GM21619 (cell line): ENCODE measurements at regions not wholly inside any gene's neighbourhood (a gene's known extent, or its start where the extent isn't known, plus 50 kb on each side); places are given as distances from the start of the nearest gene placed in this dataset.

ENCODE experiments used
- ATAC-seq: cut with Tn5 transposase; IDR thresholded peaks from one replicate; pipeline ENCODE4 v1.9.1; 2021; ENCODE audit not compliant: unreplicated experiment

- no peak for ATAC-seq
These were observed 224.4 kb upstream of the POU3F1 start for GRCh38 chr1:38270849-38271633.

- no peak for ATAC-seq
These were observed 223.6 kb upstream of the POU3F1 start for GRCh38 chr1:38269923-38270848.

- ATAC-seq, result no peak
These were observed 221.6 kb upstream of the POU3F1 start for GRCh38 chr1:38268226-38268625.

GRCh38 chr1:38267037-38268036 is 220.7 kb upstream of the POU3F1 start:
- no peak for ATAC-seq

GRCh38 chr1:38266197-38266520 is 219.6 kb upstream of the POU3F1 start:
- ATAC-seq, result no peak

GRCh38 chr1:38265293-38266196 is 219.0 kb upstream of the POU3F1 start:
- no peak for ATAC-seq

GRCh38 chr1:38263438-38263837 is 216.8 kb upstream of the POU3F1 start:
- no peak for ATAC-seq

GRCh38 chr1:38261574-38261973 is 215.0 kb upstream of the POU3F1 start:
- ATAC-seq, result no peak

- no peak for ATAC-seq
These were observed 211.6 kb upstream of the POU3F1 start for GRCh38 chr1:38258085-38258627.

- no peak for ATAC-seq
These were observed 210.8 kb upstream of the POU3F1 start for GRCh38 chr1:38257374-38257773.

GRCh38 chr1:38256072-38256471 is 209.5 kb upstream of the POU3F1 start:
- no peak for ATAC-seq

GRCh38 chr1:38253314-38253713 is 206.7 kb upstream of the POU3F1 start:
- no peak for ATAC-seq

- no peak for ATAC-seq
These were observed 203.8 kb upstream of the POU3F1 start for GRCh38 chr1:38250356-38250755.

GRCh38 chr1:38249001-38249400 is 202.4 kb upstream of the POU3F1 start:
- ATAC-seq, result no peak

- no peak for ATAC-seq
These were observed 200.7 kb upstream of the POU3F1 start for GRCh38 chr1:38246955-38247952.

GRCh38 chr1:38244218-38244845 is 197.7 kb upstream of the POU3F1 start:
- ATAC-seq, result no peak

GRCh38 chr1:38243106-38243505 is 196.5 kb upstream of the POU3F1 start:
- ATAC-seq, result no peak

- no peak for ATAC-seq
These were observed 195.9 kb upstream of the POU3F1 start for GRCh38 chr1:38242506-38242905.
